H1 (cell line): ENCODE measurements at regions not wholly inside any gene's neighbourhood (a gene's known extent, or its start where the extent isn't known, plus 50 kb on each side); places are given as distances from the start of the nearest gene placed in this dataset.

ENCODE experiments used
- CTCF ChIA-PET: fragments of 300-600 bp; sonication (Branson Sonifier 250); formaldehyde crosslinking; loops from one replicate; lab custom pipeline; 2021; ENCODE audit not compliant: partially characterized antibody; lab: Charles Lee
- POLR2A ChIA-PET: fragments of 300-600 bp; sonication (Branson Sonifier 250); formaldehyde crosslinking; loops from one replicate; lab custom pipeline; 2021; ENCODE audit warnings: inconsistent platforms; ENCODE audit not compliant: partially characterized antibody; lab: Charles Lee
- DNase-seq, 2 experiments: peaks; one replicate each; pipeline versions ENCODE4 v3.0.0 to v3.0.0-alpha.2; 2010 to 2022; ENCODE audit warnings: low spot score in 2 of 2, low read depth in 1 of 2, mixed read lengths in 1 of 2
- FAIRE-seq: peaks from 2 replicates; lab custom pipeline; 2011; peaks lifted over from hg19 to GRCh38; lab: Jason Lieb, UNC
- H2AFZ ChIP-seq: 2 replicates; pipeline ENCODE4 v1.8.1; 2012; ENCODE audit warnings: low read length, inconsistent platforms
- H2AK5ac ChIP-seq: 2 replicates; pipeline ENCODE4 v1.6.1; 2013; ENCODE audit warnings: low read depth, low read length
- H2BK120ac ChIP-seq: replicated peaks from 2 replicates; pipeline ENCODE3; 2013; ENCODE audit warnings: low read depth, low read length, inconsistent platforms
- H2BK12ac ChIP-seq: 2 replicates; pipeline ENCODE4 v1.6.1; 2013; ENCODE audit warnings: low read depth, low read length
- H2BK15ac ChIP-seq: 2 replicates; pipeline ENCODE4 v1.6.1; 2013; ENCODE audit warnings: low read length
- H2BK20ac ChIP-seq: 2 replicates; pipeline ENCODE4 v1.6.1; 2013; ENCODE audit warnings: low read length
- H2BK5ac ChIP-seq: 2 replicates; pipeline ENCODE4 v1.6.1; 2013; ENCODE audit warnings: low read depth, low read length
- H3K14ac ChIP-seq: 2 replicates; pipeline ENCODE4 v1.6.1; 2013; ENCODE audit warnings: inconsistent platforms; ENCODE audit not compliant: insufficient read length
- H3K18ac ChIP-seq: 2 replicates; pipeline ENCODE4 v1.6.1; 2013; ENCODE audit warnings: low read length; ENCODE audit errors: extremely low read depth
- H3K23ac ChIP-seq: 2 replicates; pipeline ENCODE4 v1.6.1; 2013; ENCODE audit warnings: inconsistent platforms; ENCODE audit not compliant: insufficient read length
- H3K23me2 ChIP-seq: 2 replicates; pipeline ENCODE4 v1.6.1; 2013; ENCODE audit warnings: low read depth, low read length
- H3K27ac ChIP-seq: 2 replicates; pipeline ENCODE4 v1.6.1; 2011; ENCODE audit warnings: low read depth, low read length, inconsistent platforms
- H3K27me3 ChIP-seq, 4 experiments: replicated peaks in 1 of 4; 1 replicate in 1 of 4; 2 replicates in 3 of 4; pipeline versions ENCODE4 v1.6.1 to v1.8.1; 2011 to 2013; ENCODE audit warnings: low read length in 3 of 4, mild to moderate bottlenecking in 3 of 4, inconsistent platforms in 2 of 4, mixed read lengths in 2 of 4, moderate library complexity in 1 of 4; ENCODE audit not compliant: control insufficient read depth in 3 of 4, insufficient read depth in 3 of 4; ENCODE audit errors: extremely low read depth in 1 of 4
- H3K36me3 ChIP-seq, 4 experiments: 2 replicates each; pipeline versions ENCODE4 v1.6.1 to v1.8.1; 2011 to 2013; ENCODE audit warnings: mild to moderate bottlenecking in 4 of 4, low read length in 3 of 4, moderate library complexity in 2 of 4, control low read depth in 1 of 4, inconsistent platforms in 1 of 4; ENCODE audit not compliant: insufficient read depth in 4 of 4, control insufficient read depth in 2 of 4
- H3K4ac ChIP-seq: replicated peaks from 2 replicates; pipeline ENCODE3; 2013; ENCODE audit warnings: low read length, low read depth, mixed read lengths, inconsistent platforms; ENCODE audit not compliant: insufficient read length
- H3K4me1 ChIP-seq, 4 experiments: replicated peaks in 1 of 4; 1 replicate in 1 of 4; 2 replicates in 3 of 4; pipeline versions ENCODE4 v1.6.1 to v1.8.1; 2011 to 2013; ENCODE audit warnings: low read length in 3 of 4, inconsistent platforms in 2 of 4, mixed read lengths in 1 of 4; ENCODE audit not compliant: insufficient read depth in 4 of 4, control insufficient read depth in 3 of 4
- H3K4me2 ChIP-seq, 2 experiments: 2 replicates each; pipeline versions ENCODE4 v1.6.1 to v1.8.1; 2011 to 2013; ENCODE audit warnings: low read depth in 2 of 2, low read length in 2 of 2, control low read depth in 1 of 2, inconsistent platforms in 1 of 2, mild to moderate bottlenecking in 1 of 2; ENCODE audit not compliant: insufficient read depth in 1 of 2
- H3K4me3 ChIP-seq, 4 experiments: fragments of 200-600, 300-600 bp in 1 of 4; sonication (generic), shearing (Covaris generic), sonication (Bioruptor Twin) in 1 of 4; 2 replicates each; pipeline versions ENCODE4 v1.5.1 to v1.8.1; 2011 to 2016; ENCODE audit warnings: low read length in 4 of 4, low read depth in 3 of 4, control low read depth in 2 of 4, inconsistent platforms in 2 of 4, mild to moderate bottlenecking in 2 of 4, mixed read lengths in 1 of 4, moderate library complexity in 1 of 4; ENCODE audit not compliant: insufficient read depth in 2 of 4; ENCODE audit errors: extremely low read depth in 1 of 4
- H3K56ac ChIP-seq: replicated peaks from 2 replicates; pipeline ENCODE3; 2013; ENCODE audit warnings: low read depth, mild to moderate bottlenecking, mixed read lengths, low read length, inconsistent platforms; ENCODE audit not compliant: insufficient read length
- H3K79me1 ChIP-seq: 2 replicates; pipeline ENCODE4 v1.6.1; 2013; ENCODE audit warnings: low read depth, low read length, control low read depth
- H3K79me2 ChIP-seq, 2 experiments: 2 replicates each; pipeline versions ENCODE4 v1.6.1 to v1.8.1; 2012 to 2013; ENCODE audit warnings: low read length in 2 of 2, mild to moderate bottlenecking in 2 of 2, inconsistent platforms in 1 of 2; ENCODE audit not compliant: insufficient read depth in 2 of 2, control insufficient read depth in 1 of 2
- H3K9ac ChIP-seq, 4 experiments: replicated peaks in 1 of 4; 1 replicate in 1 of 4; 2 replicates in 3 of 4; pipeline versions ENCODE4 v1.6.1 to v1.8.1; 2011 to 2013; ENCODE audit warnings: low read depth in 3 of 4, low read length in 3 of 4, control low read depth in 2 of 4, mild to moderate bottlenecking in 2 of 4, moderate library complexity in 2 of 4, inconsistent platforms in 1 of 4; ENCODE audit errors: extremely low read depth in 1 of 4
- H3K9me3 ChIP-seq, 2 experiments: 2 replicates each; pipeline versions ENCODE4 v1.6.1 to v1.8.1; 2012 to 2013; ENCODE audit warnings: mild to moderate bottlenecking in 2 of 2, moderate library complexity in 2 of 2, control low read depth in 1 of 2, inconsistent platforms in 1 of 2, low read depth in 1 of 2, low read length in 1 of 2, mixed read lengths in 1 of 2; ENCODE audit not compliant: insufficient read depth in 2 of 2
- H4K20me1 ChIP-seq, 2 experiments: replicated peaks in 1 of 2; 2 replicates each; pipeline versions ENCODE3 to v1.8.1; 2011 to 2013; ENCODE audit warnings: inconsistent platforms in 2 of 2, low read length in 2 of 2, mild to moderate bottlenecking in 1 of 2; ENCODE audit not compliant: insufficient read depth in 2 of 2, control insufficient read depth in 1 of 2
- H4K5ac ChIP-seq: 2 replicates; pipeline ENCODE4 v1.6.1; 2013; ENCODE audit warnings: low read length, low read depth, mixed read lengths, inconsistent platforms; ENCODE audit not compliant: insufficient read length
- H4K8ac ChIP-seq: 2 replicates; pipeline ENCODE4 v1.8.0; 2013; ENCODE audit warnings: mild to moderate bottlenecking, moderate library complexity, low read length, inconsistent platforms; ENCODE audit not compliant: insufficient read depth; ENCODE audit errors: extremely low read depth
- H4K91ac ChIP-seq: replicated peaks from 2 replicates; pipeline ENCODE3; 2013; ENCODE audit warnings: low read length, mixed read lengths, inconsistent platforms; ENCODE audit not compliant: insufficient read length
- BRCA1 ChIP-seq: IDR thresholded peaks from 2 replicates; pipeline ENCODE4 v1.6.1; 2012; ENCODE audit warnings: low read depth, low read length, improper control_type of control experiment
- EGR1 ChIP-seq: IDR thresholded peaks from 2 replicates; pipeline ENCODE4 v1.6.1; 2011; ENCODE audit warnings: low read depth, low read length, borderline replicate concordance
- KDM5A ChIP-seq: fragments of 200-600 bp; IDR thresholded peaks from 2 replicates; pipeline ENCODE4 v1.7.1; 2012; ENCODE audit warnings: mild to moderate bottlenecking, low read length, inconsistent platforms, mixed read lengths
- MAFK ChIP-seq: IDR thresholded peaks from 2 replicates; pipeline ENCODE4 v1.6.1; 2012; ENCODE audit warnings: low read depth, mild to moderate bottlenecking, improper control_type of control experiment, low read length
- NANOG ChIP-seq: IDR thresholded peaks from 2 replicates; pipeline ENCODE4 v1.6.1; 2011; ENCODE audit warnings: low read length, low read depth, mild to moderate bottlenecking, inconsistent platforms; ENCODE audit not compliant: insufficient read depth, poor library complexity, severe bottlenecking
- POLR2AphosphoS5 ChIP-seq: IDR thresholded peaks from 2 replicates; pipeline ENCODE4 v1.6.1; 2011; ENCODE audit warnings: low read depth, low read length
- RAD21 ChIP-seq, 2 experiments: IDR thresholded peaks in 1 of 2; conservative IDR thresholded peaks in 1 of 2; 2 replicates each; pipeline ENCODE4 v1.6.1; 2011; ENCODE audit warnings: low read depth in 2 of 2, low read length in 2 of 2, improper control_type of control experiment in 1 of 2, inconsistent platforms in 1 of 2, mild to moderate bottlenecking in 1 of 2, moderate library complexity in 1 of 2
- SIRT6 ChIP-seq: IDR thresholded peaks from one replicate; pipeline ENCODE4 v1.7.1; 2012; ENCODE audit warnings: low read length, inconsistent platforms
- SUZ12 ChIP-seq: fragments of 200-600 bp; sonication (generic); IDR thresholded peaks from 2 replicates; pipeline ENCODE4 v1.6.1; 2012; ENCODE audit warnings: mild to moderate bottlenecking, inconsistent platforms, low read length, moderate library complexity, mixed read lengths
- TEAD4 ChIP-seq: IDR thresholded peaks from 2 replicates; pipeline ENCODE4 v1.6.1; 2012; ENCODE audit warnings: low read depth, low read length, inconsistent platforms, mixed read lengths
- YY1 ChIP-seq: IDR thresholded peaks from 2 replicates; pipeline ENCODE4 v1.6.1; 2011; ENCODE audit warnings: low read depth, mild to moderate bottlenecking, low read length
- ZNF274 ChIP-seq: IDR thresholded peaks from 2 replicates; pipeline ENCODE4 v1.7.0; 2012; ENCODE audit warnings: low read length, borderline replicate concordance; ENCODE audit errors: extremely low read depth
- WGBS, 2 experiments: shearing (Covaris generic) in 1 of 2; methylation state at CpG; one replicate each; pipeline versions ENCODE4 v1.1.6 to v1.1.7; 2013 to 2015; ENCODE audit warnings: low lambda C conversion rate in 2 of 2, mixed read lengths in 2 of 2, inconsistent platforms in 1 of 2, low coverage in 1 of 2, missing lambda C conversion rate in 1 of 2; ENCODE audit not compliant: insufficient replicate concordance in 2 of 2, insufficient coverage in 1 of 2, insufficient read length in 1 of 2; ENCODE audit errors: extremely low coverage in 1 of 2, missing lambda C conversion rate in 1 of 2; 5-methylcytosine and 5-hydroxymethylcytosine counted together
- TF ChIP-seq, protein P1 (sequence below): IDR thresholded peaks from 2 replicates; pipeline ENCODE4 v1.6.1; 2011; ENCODE audit warnings: low read length, improper control_type of control experiment

GRCh38 chr14:48398675-48399282, 723.4 kb upstream of the MDGA2 start:
- H3K79me1 ChIP-seq, result no peaks in the 10 kb centered on the region; the same call in 1 of the 2 replicates
- no peak overlapping the region for H3K4ac ChIP-seq
- H4K20me1 ChIP-seq, result no peaks in the 10 kb centered on the region
- no peak overlapping the region for H3K4me3 ChIP-seq
- no peak overlapping the region for H3K23ac ChIP-seq
- H4K91ac ChIP-seq, result no peak overlapping the region
- H3K14ac ChIP-seq, result no peak overlapping the region
- no peaks in the 10 kb centered on the region for H3K27me3 ChIP-seq
- H2BK120ac ChIP-seq, result no peak overlapping the region
- H2AFZ ChIP-seq, result peak overlapping the region; percentile 59; the same call in 1 of the 2 replicates
- no peak overlapping the region for H2BK15ac ChIP-seq
- no peaks in the 10 kb centered on the region for H3K9me3 ChIP-seq
- H2AK5ac ChIP-seq, result no peak overlapping the region
- H3K36me3 ChIP-seq, result no peaks in the 10 kb centered on the region
- H3K4me1 ChIP-seq, result no peaks in the 10 kb centered on the region; a peak in 1 of 7 replicates
- POLR2A ChIA-PET, result no interaction called here
- H3K18ac ChIP-seq, result no peak overlapping the region
- no peak overlapping the region for H3K9ac ChIP-seq
- 46% methylated on average over 2 of the region's 2 CpGs; no CpG with 5 or more reads in 1 of the 2 experiments for WGBS, 2 experiments
- H4K5ac ChIP-seq, result no peak overlapping the region
- no peak overlapping the region for H4K8ac ChIP-seq
- H3K23me2 ChIP-seq, result no peaks in the 10 kb centered on the region
- no peak overlapping the region for H2BK5ac ChIP-seq
- DNase-seq (no peak), FAIRE-seq (peak; percentile 52)
- H2BK12ac ChIP-seq, result peak overlapping the region; percentile 64; the same call in 1 of the 2 replicates
- no peak overlapping the region for H3K56ac ChIP-seq
- no peak overlapping the region for H2BK20ac ChIP-seq
- H3K27ac ChIP-seq, result no peak overlapping the region
- no peaks in the 10 kb centered on the region for H3K79me2 ChIP-seq
- CTCF ChIA-PET, result no interaction called here
- H3K4me2 ChIP-seq, result no peak overlapping the region
- TF ChIP-seq BRCA1, result no peak
- no peak for TF ChIP-seq ZNF274
- peak; percentile 89 to 90 for TF ChIP-seq RAD21 (IDR thresholded peaks at IDR 0.05 in 1 of 2, conservative IDR thresholded peaks at IDR 0.05 in 1 of 2; ENCODE audit: low read depth in 2 of 2, low read length in 2 of 2)
- TF ChIP-seq YY1, result peak; percentile 69; the same call in 1 of the 2 replicates
- TF ChIP-seq MAFK, result no peak
- 0 out of 2 replicates have a peak, but pooled peaks have one; percentile 34 for TF ChIP-seq TEAD4
- TF ChIP-seq EGR1, result no peak
- no peak for TF ChIP-seq KDM5A
- TF ChIP-seq, protein P1, sequence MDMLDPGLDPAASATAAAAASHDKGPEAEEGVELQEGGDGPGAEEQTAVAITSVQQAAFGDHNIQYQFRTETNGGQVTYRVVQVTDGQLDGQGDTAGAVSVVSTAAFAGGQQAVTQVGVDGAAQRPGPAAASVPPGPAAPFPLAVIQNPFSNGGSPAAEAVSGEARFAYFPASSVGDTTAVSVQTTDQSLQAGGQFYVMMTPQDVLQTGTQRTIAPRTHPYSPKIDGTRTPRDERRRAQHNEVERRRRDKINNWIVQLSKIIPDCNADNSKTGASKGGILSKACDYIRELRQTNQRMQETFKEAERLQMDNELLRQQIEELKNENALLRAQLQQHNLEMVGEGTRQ, result no peak
- no peak for TF ChIP-seq SUZ12
- TF ChIP-seq NANOG, result no peak
- TF ChIP-seq POLR2AphosphoS5, result no peak
- TF ChIP-seq SIRT6, result no peak
